ENCODE measurements at regions not wholly inside any gene's neighbourhood (a gene's known extent, or its start where the extent isn't known, plus 50 kb on each side); places are given as distances from the start of the nearest gene placed in this dataset.

GRCh38 chr6:126267626-126268025 is 72.3 kb upstream of the CENPW start:
- TF ChIP-seq CTCF (IDR thresholded peaks at IDR 0.05; ENCODE audit: low read depth, low read length): no peak
- TF ChIP-seq POLR2A (IDR thresholded peaks at IDR 0.05; ENCODE audit: extremely low read depth, insufficient read length): no peak
